GM23248 (cell line): ENCODE measurements at regions not wholly inside any gene's neighbourhood (a gene's known extent, or its start where the extent isn't known, plus 50 kb on each side); places are given as distances from the start of the nearest gene placed in this dataset.

Experiments
- DNase-seq: peaks from one replicate; pipeline ENCODE4 v3.0.0-alpha.2; 2015
- H2AFZ ChIP-seq: fragments of 200-600 bp; sonication (generic); 2 replicates; pipeline ENCODE4 v1.6.1; 2016; ENCODE audit warnings: antibody characterized with exemption
- H3F3A ChIP-seq: fragments of 200-600 bp; sonication (generic); 2 replicates; pipeline ENCODE4 v1.6.1; 2016; ENCODE audit warnings: mild to moderate bottlenecking, antibody characterized with exemption, mixed run types; ENCODE audit not compliant: insufficient read depth
- H3K27ac ChIP-seq: fragments of 200-600 bp; sonication (generic); 2 replicates; pipeline ENCODE4 v1.5.1; 2016; ENCODE audit warnings: mild to moderate bottlenecking
- H3K27me3 ChIP-seq: fragments of 200-600 bp; sonication (generic); replicated peaks from 2 replicates; pipeline ENCODE4 v1.6.1; 2016; ENCODE audit warnings: mild to moderate bottlenecking; ENCODE audit not compliant: insufficient read depth
- H3K36me3 ChIP-seq: fragments of 200-600 bp; sonication (generic); 2 replicates; pipeline ENCODE4 v1.6.1; 2016; ENCODE audit warnings: low read depth, mild to moderate bottlenecking
- H3K4me1 ChIP-seq: fragments of 200-600 bp; sonication (generic); 2 replicates; pipeline ENCODE4 v1.6.1; 2016; ENCODE audit warnings: mild to moderate bottlenecking; ENCODE audit not compliant: insufficient read depth
- H3K4me2 ChIP-seq: fragments of 200-600 bp; sonication (generic); one replicate; pipeline ENCODE4 v1.6.1; 2016; ENCODE audit warnings: mild to moderate bottlenecking; ENCODE audit not compliant: unreplicated experiment
- H3K4me3 ChIP-seq: fragments of 200-600 bp; sonication (generic); 2 replicates; pipeline ENCODE4 v1.5.1; 2016; ENCODE audit warnings: mild to moderate bottlenecking
- H3K79me2 ChIP-seq: fragments of 200-600 bp; sonication (generic); 2 replicates; pipeline ENCODE4 v1.6.1; 2016; ENCODE audit warnings: mild to moderate bottlenecking; ENCODE audit not compliant: insufficient read depth
- H3K9ac ChIP-seq: fragments of 200-600 bp; sonication (generic); 2 replicates; pipeline ENCODE4 v1.6.1; 2016; ENCODE audit warnings: mild to moderate bottlenecking
- H3K9me2 ChIP-seq: fragments of 200-600 bp; sonication (generic); 2 replicates; pipeline ENCODE4 v1.6.1; 2016; ENCODE audit warnings: mixed run types, mild to moderate bottlenecking, moderate library complexity; ENCODE audit not compliant: insufficient read depth
- H3K9me3 ChIP-seq: fragments of 200-600 bp; sonication (generic); one replicate; pipeline ENCODE4 v1.6.1; 2017; ENCODE audit warnings: low read depth
- H4K20me1 ChIP-seq: fragments of 200-600 bp; sonication (generic); 2 replicates; pipeline ENCODE4 v1.6.0; 2016; ENCODE audit not compliant: insufficient read depth
- EZH2 ChIP-seq: fragments of 200-600 bp; sonication (generic); IDR thresholded peaks from 2 replicates; pipeline ENCODE4 v1.6.1; 2018; ENCODE audit warnings: antibody characterized with exemption, mild to moderate bottlenecking; ENCODE audit not compliant: insufficient read depth, poor library complexity, severe bottlenecking
- EZH2phosphoT487 ChIP-seq: fragments of 200-600 bp; sonication (generic); IDR thresholded peaks from 2 replicates; pipeline ENCODE4 v1.6.1; 2018; ENCODE audit warnings: antibody characterized with exemption, moderate library complexity, mild to moderate bottlenecking, low read depth; ENCODE audit not compliant: insufficient read depth
- WGBS, 2 experiments: methylation state at CpG; one replicate each; pipeline ENCODE4 v1.1.6; 2015 to 2017; ENCODE audit warnings: low lambda C conversion rate in 2 of 2, low coverage in 1 of 2; ENCODE audit errors: missing lambda C conversion rate in 2 of 2; 5-methylcytosine and 5-hydroxymethylcytosine counted together
- in situ Hi-C: fragments of 300-500 bp; cut with MboI; formaldehyde crosslinking; loops from 2 replicates; pipeline ENCODE4 v1.15.0; 2020

DNA sequence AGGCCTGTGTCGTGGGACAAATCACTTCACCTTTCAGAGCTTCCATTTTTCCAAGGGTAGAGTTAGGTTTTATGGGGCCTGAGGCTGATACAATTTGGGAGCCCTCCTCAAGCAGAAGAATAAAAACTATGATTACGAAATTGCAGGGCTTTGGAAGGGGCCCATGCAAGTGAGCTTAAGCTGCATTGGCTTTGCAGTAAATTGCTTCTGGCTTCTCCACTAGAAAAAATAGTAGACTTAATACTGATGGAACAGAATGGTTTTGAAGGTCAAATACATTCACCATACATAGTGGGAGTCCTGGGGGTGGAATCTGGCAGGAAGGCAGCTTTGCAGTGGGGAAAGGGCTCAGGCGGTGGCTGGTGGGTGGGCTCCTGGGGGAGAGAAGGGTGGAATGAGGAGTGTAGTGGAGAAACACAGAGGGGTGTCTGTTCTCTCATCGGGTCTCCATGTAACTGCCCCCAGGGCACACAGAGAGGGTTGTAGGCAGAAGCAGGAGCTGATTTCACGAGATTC is 55.9 kb upstream of the RNF24 start:
- DNase-seq = no peak
- no peaks in the 10 kb centered on the region for H3K79me2 ChIP-seq
- H3K4me3 ChIP-seq = no peak overlapping the region
- no peak overlapping the region for H3K9ac ChIP-seq
- H4K20me1 ChIP-seq = no peaks in the 10 kb centered on the region
- H2AFZ ChIP-seq = no peak overlapping the region
- H3F3A ChIP-seq = peaks cover 31% of the 10 kb centered on the region
- no peaks in the 10 kb centered on the region for H3K27me3 ChIP-seq
- H3K9me3 ChIP-seq = no peaks in the 10 kb centered on the region
- H3K4me2 ChIP-seq = no peak overlapping the region
- WGBS, 2 experiments = 66 to 69% methylated on average over 5 of the region's 5 CpGs
- TF ChIP-seq EZH2phosphoT487 (no peak), EZH2 (no peak)
- no peak overlapping the region for H3K27ac ChIP-seq
- in situ Hi-C loops = no loop called here
- H3K4me1 ChIP-seq = peaks cover 43% of the 10 kb centered on the region
- no peaks in the 10 kb centered on the region for H3K9me2 ChIP-seq
- H3K36me3 ChIP-seq = no peaks in the 10 kb centered on the region

GRCh38 chr20:4070323-4071177 is 55.2 kb upstream of the RNF24 start:
- no peak overlapping the region for H3K4me2 ChIP-seq
- peak overlapping the region; percentile 8; the same call in 1 of the 2 replicates for H3K27ac ChIP-seq
- H4K20me1 ChIP-seq = no peaks in the 10 kb centered on the region
- no peaks in the 10 kb centered on the region for H3K36me3 ChIP-seq
- H3K4me1 ChIP-seq = peaks cover 44% of the 10 kb centered on the region
- no peak overlapping the region for H3K4me3 ChIP-seq
- TF ChIP-seq EZH2phosphoT487 (no peak), EZH2 (no peak)
- WGBS, 2 experiments = 50 to 55% methylated on average over 3 of the region's 3 CpGs
- H3K9ac ChIP-seq = no peak overlapping the region
- H3K27me3 ChIP-seq = no peaks in the 10 kb centered on the region
- H3K9me3 ChIP-seq = no peaks in the 10 kb centered on the region
- in situ Hi-C loops = no loop called here
- no peaks in the 10 kb centered on the region for H3K9me2 ChIP-seq
- H3F3A ChIP-seq = peaks cover 33% of the 10 kb centered on the region
- H2AFZ ChIP-seq = no peak overlapping the region
- DNase-seq = no peak
- no peaks in the 10 kb centered on the region for H3K79me2 ChIP-seq

DNA sequence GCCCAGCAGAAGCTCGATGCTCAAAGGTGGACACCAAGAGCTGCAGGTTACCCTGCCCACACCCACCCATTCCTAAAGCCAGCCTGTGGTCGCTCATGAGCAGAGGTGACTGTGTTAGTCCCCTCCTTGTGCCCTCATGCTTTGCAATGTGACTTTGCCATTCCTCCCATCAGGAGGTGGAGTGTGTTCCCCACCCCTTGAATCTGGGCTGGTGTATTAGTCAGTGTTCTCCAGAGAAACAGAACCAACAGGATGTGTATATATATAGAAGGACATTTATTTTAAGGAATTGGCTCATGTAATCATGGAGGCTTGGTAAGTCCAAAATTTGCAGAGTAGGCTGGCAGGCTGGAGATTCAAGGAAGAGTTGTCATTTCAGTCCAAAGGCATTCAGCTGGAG is 54.4 kb upstream of the RNF24 start:
- Histone ChIP-seq H3K79me2 (no peaks in the 10 kb centered on the region), H3K9me2 (no peaks in the 10 kb centered on the region), H2AFZ (no peak overlapping the region), H3K27me3 (no peaks in the 10 kb centered on the region), H3K4me2 (peak overlapping the region; percentile 8), H4K20me1 (no peaks in the 10 kb centered on the region), H3K4me1 (peaks cover 52% of the 10 kb centered on the region), H3K4me3 (no peak overlapping the region), H3K36me3 (no peaks in the 10 kb centered on the region), H3F3A (peaks cover 41% of the 10 kb centered on the region), H3K27ac (peak overlapping the region; percentile 8; the same call in 1 of the 2 replicates), H3K9ac (no peak overlapping the region), H3K9me3 (no peaks in the 10 kb centered on the region)
- in situ Hi-C loops = no loop called here
- DNase-seq = peak; percentile 70
- WGBS, 2 experiments = 92 to 94% methylated on average over 2 of the region's 2 CpGs
- TF ChIP-seq EZH2 (no peak), EZH2phosphoT487 (no peak)

DNA sequence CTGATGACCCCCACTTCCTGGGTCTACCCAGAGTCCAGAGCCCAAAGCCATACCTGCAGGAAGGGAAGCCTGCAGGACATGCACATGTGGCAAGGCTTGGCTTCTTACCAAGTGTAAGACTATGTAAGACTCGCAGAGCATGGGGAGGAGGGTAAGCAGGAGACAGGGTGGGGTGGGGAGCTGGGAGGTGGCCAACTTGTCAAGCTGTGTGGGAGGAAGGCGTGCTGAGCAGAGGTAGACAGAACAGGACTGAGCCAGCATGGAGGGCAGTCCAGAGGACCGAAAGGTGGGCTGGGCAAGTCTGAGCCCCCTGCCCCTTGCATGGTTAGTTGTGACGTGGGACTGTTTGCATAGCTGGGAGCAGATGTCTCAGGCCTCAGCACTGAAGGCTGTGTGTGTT is 53.4 kb upstream of the RNF24 start:
- H3K4me3 ChIP-seq = no peak overlapping the region
- H4K20me1 ChIP-seq = no peaks in the 10 kb centered on the region
- no peak overlapping the region for H3K9ac ChIP-seq
- in situ Hi-C loops = no loop called here
- no peak overlapping the region for H3K27ac ChIP-seq
- 65 to 69% methylated on average over 3 to 4 of the region's 4 CpGs for WGBS, 2 experiments
- no peaks in the 10 kb centered on the region for H3K27me3 ChIP-seq
- H3K79me2 ChIP-seq = no peaks in the 10 kb centered on the region
- H3K4me1 ChIP-seq = peaks cover 61% of the 10 kb centered on the region
- H3K9me3 ChIP-seq = no peaks in the 10 kb centered on the region
- TF ChIP-seq EZH2phosphoT487 (no peak), EZH2 (no peak)
- H3F3A ChIP-seq = peaks cover 48% of the 10 kb centered on the region
- no peak for DNase-seq
- no peaks in the 10 kb centered on the region for H3K9me2 ChIP-seq
- no peak overlapping the region for H2AFZ ChIP-seq
- H3K36me3 ChIP-seq = no peaks in the 10 kb centered on the region
- no peak overlapping the region for H3K4me2 ChIP-seq
